ENCODE measurements at regions not wholly inside any gene's neighbourhood (a gene's known extent, or its start where the extent isn't known, plus 50 kb on each side); places are given as distances from the start of the nearest gene placed in this dataset.
"Not testable (repeated sequence)": the region's sequence is repeated elsewhere in the genome, so short reads cannot be mapped to it uniquely, and the experiment has no call there.

GRCh38 chr4:96342196-96342595 lies 502.3 kb downstream of the PDHA2 start:
- DNase-seq = no peak

- no peak for DNase-seq
Observed at GRCh38 chr4:96342790-96343455, 503.0 kb downstream of the PDHA2 start.

- no peak for DNase-seq
Observed at GRCh38 chr4:96343836-96344235, 503.9 kb downstream of the PDHA2 start.

GRCh38 chr4:96347582-96347981 lies 507.7 kb downstream of the PDHA2 start:
- DNase-seq = no peak

GRCh38 chr4:96352051-96352517 lies 512.2 kb downstream of the PDHA2 start:
- peak in 3 of 4 experiments; percentile 5 to 7 (median 7) for DNase-seq

GRCh38 chr4:96354036-96354712 lies 514.3 kb downstream of the PDHA2 start:
- no peak for DNase-seq

- no peak for DNase-seq
Observed at GRCh38 chr4:96355414-96355813, 515.5 kb downstream of the PDHA2 start.

GRCh38 chr4:96356591-96357370 lies 516.9 kb downstream of the PDHA2 start:
- no peak for DNase-seq

- no peak for DNase-seq
Observed at GRCh38 chr4:96366632-96367031, 526.7 kb downstream of the PDHA2 start.

GRCh38 chr4:96375367-96375766 lies 535.5 kb downstream of the PDHA2 start:
- no peak for DNase-seq

GRCh38 chr4:96379524-96379923 lies 539.6 kb downstream of the PDHA2 start:
- DNase-seq = no peak

- no peak for DNase-seq
Observed at GRCh38 chr4:96380106-96380505, 540.2 kb downstream of the PDHA2 start.

GRCh38 chr4:96383349-96383748 lies 543.5 kb downstream of the PDHA2 start:
- peak in 1 of 4 experiments; percentile 24 for DNase-seq

GRCh38 chr4:96389770-96390169 lies 549.9 kb downstream of the PDHA2 start:
- no peak for DNase-seq

- DNase-seq = no peak
Observed at GRCh38 chr4:96390404-96390803, 550.5 kb downstream of the PDHA2 start.

GRCh38 chr4:96395747-96396146 lies 555.9 kb downstream of the PDHA2 start:
- DNase-seq = no peak

GRCh38 chr4:96406742-96407141 lies 566.8 kb downstream of the PDHA2 start:
- no peak for DNase-seq

GRCh38 chr4:96407225-96407624 lies 567.3 kb downstream of the PDHA2 start:
- DNase-seq = no peak

GRCh38 chr4:96407738-96408463 lies 568.0 kb downstream of the PDHA2 start:
- DNase-seq = no peak

- not testable (repeated sequence) for DNase-seq
Observed at GRCh38 chr4:96414853-96415252, 575.0 kb downstream of the PDHA2 start.

GRCh38 chr4:96429657-96430056 lies 589.8 kb downstream of the PDHA2 start:
- no peak for DNase-seq

- no peak for DNase-seq
Observed at GRCh38 chr4:96431094-96431493, 591.2 kb downstream of the PDHA2 start.
